Heart right ventricle (tissue), 16 donors: ENCODE measurements at regions not wholly inside any gene's neighbourhood (a gene's known extent, or its start where the extent isn't known, plus 50 kb on each side); places are given as distances from the start of the nearest gene placed in this dataset.
A peak's percentile ranks its signal among the peaks of the same experiment; 100 is the strongest.

Source experiments
- ATAC-seq, 8 donors: fragments of 200-7000 bp; cut with Tn5 transposase; one replicate each; pipeline ENCODE4 v1.9.1; 2020; ENCODE audit warnings: mild to moderate bottlenecking in 8 of 8, moderate library complexity in 8 of 8, moderate number of reproducible peaks in 1 of 8
- DNase-seq, 2 donors: peaks; one replicate each; pipeline ENCODE4 v3.0.0-alpha.2; 2020
- H3K27ac ChIP-seq, 10 donors: fragments of 200-600 bp; sonication (generic) in 2 of 10; one replicate each; pipeline versions ENCODE4 v1.5.0 to v1.8.0; 2020 to 2022; ENCODE audit warnings: mild to moderate bottlenecking in 3 of 10
- H3K27me3 ChIP-seq, 7 donors: fragments of 200-600 bp; one replicate each; pipeline ENCODE4 v1.8.0; 2021 to 2022; ENCODE audit warnings: mild to moderate bottlenecking in 2 of 7
- H3K36me3 ChIP-seq, 9 donors: fragments of 200-600 bp; sonication (generic) in 1 of 9; one replicate each; pipeline versions ENCODE4 v1.5.0 to v1.8.0; 2020 to 2022; ENCODE audit warnings: mild to moderate bottlenecking in 2 of 9
- H3K4me1 ChIP-seq, 9 donors: fragments of 200-600 bp; sonication (generic) in 1 of 9; one replicate each; pipeline versions ENCODE4 v1.5.0 to v1.8.0; 2020 to 2022; ENCODE audit warnings: mild to moderate bottlenecking in 4 of 9
- H3K4me3 ChIP-seq, 10 donors: fragments of 200-600 bp; sonication (generic) in 2 of 10; one replicate each; pipeline versions ENCODE4 v1.5.0 to v1.8.0; 2020 to 2022; ENCODE audit warnings: mild to moderate bottlenecking in 7 of 10, moderate library complexity in 2 of 10
- H3K9me3 ChIP-seq, 11 donors: fragments of 200-600 bp in 10 of 11; sonication (generic) in 2 of 11; one replicate each; pipeline versions ENCODE4 v1.5.0 to v1.8.0; 2013 to 2022; ENCODE audit warnings: mild to moderate bottlenecking in 2 of 11, control low read depth in 1 of 11, moderate library complexity in 1 of 11
- WGBS, 2 donors: extraction: QIAGEN DNeasy Blood & Tissue Kit; methylation state at CpG; one replicate each; pipeline ENCODE4 v1.1.7; 2013; ENCODE audit warnings: inconsistent platforms in 1 of 2; 5-methylcytosine and 5-hydroxymethylcytosine counted together
- intact Hi-C, 10 donors: fragments of 100-400 bp; cut with DNase I; formaldehyde crosslinking; loops; one replicate each; pipeline versions ENCODE4 v1.11.1 to v1.14.2; 2022
- TF ChIP-seq, protein P1 (sequence below), 9 donors: fragments of 200-600 bp; sonication (generic) in 2 of 9; IDR thresholded peaks; one replicate each; pipeline versions ENCODE4 v1.5.0 to v1.8.0; 2021 to 2022; ENCODE audit warnings: antibody characterized with exemption in 9 of 9, mild to moderate bottlenecking in 5 of 9, moderate library complexity in 1 of 9
- donor health status: Arrhythmogenic right ventricular cardiomyopathy.
- donor health status: ischemic (EF 13 %, LVEDD 7.1; RV severe dilation, severe dysfunction).
- donor health status: healthy with polysubstance abuse.
- donor health status: DM: no; HTN: yes; CAD: no.
- donor health status: DM: no; HTN: no; CAD: no.
- donor health status: ischemic (EF 25% LVEDD 6.9; RV normal size, moderate dysfunction).
- donor health status: ischemic (EF 25% LVEDD 5.7; RV mildly dilated, moderate dysfunction).
- donor health status: healthy.
- donor health status: DM: yes; HTN: yes; CAD: no.
- donor health status: Ischemic cardiomyopathy.
- donor health status: ischemic (EF 35%, LVEDD 5.7; RV mildly dilated, moderate dysfunction).
- donor health status: nonischemic (EF 11% LVEDD 7.7; RV severe dilation, severe dysfunction).
- donor health status: DM: yes; HTN: yes; CAD: no.
- donor health status: PGD.
- donor health status: ischemic (EF 29% LVEDD 5.4; RV normal size, mild dysfunction).
- donor health status: nonischemic (EF 23%, LVEDD 6.1; RV moderate dilation, normal function).

DNA sequence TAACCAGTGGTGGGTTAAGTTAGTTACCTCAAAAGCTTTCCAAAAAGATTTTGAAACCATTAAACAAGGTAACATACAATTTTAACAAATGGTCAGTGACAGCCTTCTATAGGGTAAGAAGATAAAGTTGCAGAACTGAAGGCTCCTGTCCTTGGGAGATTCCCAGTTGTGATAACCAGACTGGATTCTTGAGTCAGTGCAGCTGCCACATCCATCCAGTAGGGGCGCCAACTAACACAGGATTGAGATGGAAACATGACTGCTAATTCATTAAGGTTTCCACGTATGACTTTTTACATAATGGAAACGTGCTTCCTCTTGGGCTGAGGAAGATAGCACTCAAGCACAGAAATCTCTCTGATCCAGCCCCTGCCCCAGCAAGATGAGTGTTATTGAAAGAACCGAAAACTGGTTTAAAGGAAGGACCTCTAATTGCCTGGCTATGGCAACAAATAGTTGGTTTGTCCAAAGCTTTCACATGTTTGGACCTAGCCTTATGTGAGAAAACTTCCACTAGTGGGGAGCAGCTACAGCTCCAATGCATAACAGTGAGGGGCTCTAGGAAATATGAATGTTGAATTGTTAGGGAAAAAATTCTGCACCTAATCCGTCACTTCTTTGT, 269.8 kb upstream of the MYOCD start:
- WGBS, 2 donors, result 56 to 62% methylated on average over 5 of the region's 5 CpGs
- H3K36me3 ChIP-seq, result no peaks in the 10 kb centered on the region

DNA sequence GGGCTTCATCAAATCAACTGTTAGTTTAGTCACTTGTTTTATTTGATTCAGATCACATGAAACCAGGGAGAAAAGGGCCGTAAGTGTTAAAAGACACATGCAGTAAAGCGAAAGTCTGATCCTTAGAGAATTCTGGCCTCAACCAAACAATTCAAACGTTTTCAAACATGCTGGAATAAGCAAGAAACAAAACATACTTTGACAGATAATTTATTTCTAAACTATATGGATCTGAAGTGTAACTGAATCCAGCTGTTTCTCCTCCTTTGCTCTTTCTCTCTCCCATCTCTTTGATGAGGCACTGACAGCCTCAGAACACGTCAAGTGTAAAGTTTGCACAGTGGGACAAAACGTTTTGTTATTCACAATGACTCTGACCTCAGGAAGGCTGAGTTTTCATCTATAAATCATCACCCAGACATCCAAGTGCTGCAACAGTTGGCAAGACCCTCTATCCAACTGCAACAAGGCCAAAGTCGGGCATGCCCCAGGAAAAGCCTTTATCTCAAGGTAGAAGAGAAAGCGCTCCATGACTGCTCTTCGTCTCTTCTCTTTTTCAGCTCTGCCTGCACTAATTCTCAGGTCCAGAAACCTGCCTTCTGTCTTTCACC, 267.1 kb upstream of the MYOCD start:
- Histone ChIP-seq H3K27me3 (no peaks in the 10 kb centered on the region), H3K4me3 (no peak overlapping the region), H3K27ac (no peak overlapping the region), H3K36me3 (no peaks in the 10 kb centered on the region), H3K4me1 (no peaks in the 10 kb centered on the region), H3K9me3 (no peaks in the 10 kb centered on the region)
- DNase-seq, result no peak
- TF ChIP-seq, protein P1, sequence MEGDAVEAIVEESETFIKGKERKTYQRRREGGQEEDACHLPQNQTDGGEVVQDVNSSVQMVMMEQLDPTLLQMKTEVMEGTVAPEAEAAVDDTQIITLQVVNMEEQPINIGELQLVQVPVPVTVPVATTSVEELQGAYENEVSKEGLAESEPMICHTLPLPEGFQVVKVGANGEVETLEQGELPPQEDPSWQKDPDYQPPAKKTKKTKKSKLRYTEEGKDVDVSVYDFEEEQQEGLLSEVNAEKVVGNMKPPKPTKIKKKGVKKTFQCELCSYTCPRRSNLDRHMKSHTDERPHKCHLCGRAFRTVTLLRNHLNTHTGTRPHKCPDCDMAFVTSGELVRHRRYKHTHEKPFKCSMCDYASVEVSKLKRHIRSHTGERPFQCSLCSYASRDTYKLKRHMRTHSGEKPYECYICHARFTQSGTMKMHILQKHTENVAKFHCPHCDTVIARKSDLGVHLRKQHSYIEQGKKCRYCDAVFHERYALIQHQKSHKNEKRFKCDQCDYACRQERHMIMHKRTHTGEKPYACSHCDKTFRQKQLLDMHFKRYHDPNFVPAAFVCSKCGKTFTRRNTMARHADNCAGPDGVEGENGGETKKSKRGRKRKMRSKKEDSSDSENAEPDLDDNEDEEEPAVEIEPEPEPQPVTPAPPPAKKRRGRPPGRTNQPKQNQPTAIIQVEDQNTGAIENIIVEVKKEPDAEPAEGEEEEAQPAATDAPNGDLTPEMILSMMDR (IDR thresholded peaks at IDR 0.05), result no peak
- WGBS, 2 donors, result 68 to 70% methylated on average over 8 of the region's 8 CpGs
- intact Hi-C loops, result no loop called here
- no peak for ATAC-seq

More for the DNA sequence above, 269.8 kb upstream of the MYOCD start:
- H3K4me3 ChIP-seq, result no peak overlapping the region
- H3K27me3 ChIP-seq, result no peaks in the 10 kb centered on the region
- no peaks in the 10 kb centered on the region for H3K4me1 ChIP-seq
- ATAC-seq (no peak), DNase-seq (no peak)
- no peak overlapping the region for H3K27ac ChIP-seq
- intact Hi-C loops, result no loop called here
- TF ChIP-seq, protein P1 (IDR thresholded peaks at IDR 0.05), result peak in 8 of 9 donors; percentile 29 to 54 (median 41)
- H3K9me3 ChIP-seq, result no peaks in the 10 kb centered on the region

DNA sequence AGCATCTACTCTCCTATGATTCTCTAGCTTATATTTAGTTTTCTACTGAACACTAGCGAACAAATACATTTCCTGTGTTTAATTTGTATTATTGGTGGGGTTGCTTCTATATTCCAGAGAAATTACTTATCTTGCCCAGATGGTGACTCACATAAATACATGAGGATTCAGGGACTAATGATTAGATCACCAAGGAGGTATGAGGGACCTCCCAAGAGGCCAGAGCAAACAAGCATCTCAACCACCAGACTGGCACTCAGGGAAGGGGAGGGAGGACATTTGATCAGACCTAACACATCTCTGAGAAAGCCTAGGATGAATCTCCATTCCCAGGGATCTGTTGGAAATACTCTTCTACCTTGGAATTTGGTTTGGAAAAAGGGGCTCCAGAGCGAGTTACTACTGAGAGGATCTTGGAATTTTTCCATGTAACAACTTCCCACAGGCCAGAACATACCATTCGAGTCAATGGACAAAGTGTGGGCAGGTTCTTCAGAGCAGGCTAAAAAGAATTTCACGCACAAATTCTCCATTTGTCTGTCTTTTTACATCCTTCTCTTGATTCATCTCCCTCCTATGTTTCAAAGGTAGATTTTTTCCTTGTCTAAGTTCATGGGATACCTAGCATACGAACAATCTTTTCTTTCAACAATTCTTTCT, 262.6 kb upstream of the MYOCD start:
- Histone ChIP-seq H3K27me3 (no peaks in the 10 kb centered on the region), H3K4me3 (no peak overlapping the region), H3K27ac (no peak overlapping the region), H3K9me3 (no peaks in the 10 kb centered on the region), H3K4me1 (peaks cover 0 to 3% (median 0%) of the 10 kb centered on the region in 9 donors), H3K36me3 (no peaks in the 10 kb centered on the region)
- TF ChIP-seq, protein P1 (IDR thresholded peaks at IDR 0.05), result no peak
- DNase-seq (no peak), ATAC-seq (no peak)
- intact Hi-C loops, result no loop called here
- 75 to 81% methylated on average over 5 of the region's 5 CpGs for WGBS, 2 donors

DNA sequence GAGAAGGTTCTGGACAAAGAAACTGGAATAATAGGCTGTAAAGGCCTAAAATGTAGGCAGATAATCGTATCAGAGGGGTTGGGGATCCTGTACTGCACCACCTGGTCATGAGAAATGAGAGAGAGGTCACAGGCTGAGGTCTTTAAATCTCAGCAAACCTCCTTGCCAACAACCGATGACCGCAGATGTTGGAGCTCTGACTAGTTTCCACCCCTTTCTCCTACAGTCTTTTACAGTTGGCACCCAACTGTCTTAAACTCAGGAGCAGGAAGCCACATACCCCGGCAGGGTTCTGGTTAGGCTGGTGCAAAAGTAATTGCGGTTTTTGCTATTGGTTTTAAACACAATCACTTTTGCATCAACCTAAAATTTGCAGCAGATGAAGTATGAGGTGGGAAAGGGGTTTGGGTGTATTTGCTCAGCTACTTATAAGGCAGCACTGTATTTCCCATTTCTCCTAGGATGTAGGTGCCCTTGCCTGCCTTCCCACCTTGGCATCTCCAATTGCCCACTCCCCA, 261.8 kb upstream of the MYOCD start:
- no peak for DNase-seq
- WGBS, 2 donors, result 73 to 76% methylated on average over 5 of the region's 5 CpGs
- H3K36me3 ChIP-seq, result no peaks in the 10 kb centered on the region
- H3K27me3 ChIP-seq, result no peaks in the 10 kb centered on the region
- H3K9me3 ChIP-seq, result no peaks in the 10 kb centered on the region
- no peak overlapping the region for H3K4me3 ChIP-seq
- ATAC-seq, result no peak
- intact Hi-C loops, result no loop called here
- H3K4me1 ChIP-seq, result peaks cover 0 to 3% (median 0%) of the 10 kb centered on the region in 9 donors
- TF ChIP-seq, protein P1 (IDR thresholded peaks at IDR 0.05), result no peak
- no peak overlapping the region for H3K27ac ChIP-seq
